NK-92 treated with Interleukin-12 subunit alpha and Interleukin-12 subunit beta, amount 100 ng/mL, for 24 hours (cell line): ENCODE measurements at regions not wholly inside any gene's neighbourhood (a gene's known extent, or its start where the extent isn't known, plus 50 kb on each side); places are given as distances from the start of the nearest gene placed in this dataset.

Experiments
- DNase-seq: peaks from one replicate; lab custom pipeline; 2025; lab: John Stamatoyannopoulos, UW

DNA sequence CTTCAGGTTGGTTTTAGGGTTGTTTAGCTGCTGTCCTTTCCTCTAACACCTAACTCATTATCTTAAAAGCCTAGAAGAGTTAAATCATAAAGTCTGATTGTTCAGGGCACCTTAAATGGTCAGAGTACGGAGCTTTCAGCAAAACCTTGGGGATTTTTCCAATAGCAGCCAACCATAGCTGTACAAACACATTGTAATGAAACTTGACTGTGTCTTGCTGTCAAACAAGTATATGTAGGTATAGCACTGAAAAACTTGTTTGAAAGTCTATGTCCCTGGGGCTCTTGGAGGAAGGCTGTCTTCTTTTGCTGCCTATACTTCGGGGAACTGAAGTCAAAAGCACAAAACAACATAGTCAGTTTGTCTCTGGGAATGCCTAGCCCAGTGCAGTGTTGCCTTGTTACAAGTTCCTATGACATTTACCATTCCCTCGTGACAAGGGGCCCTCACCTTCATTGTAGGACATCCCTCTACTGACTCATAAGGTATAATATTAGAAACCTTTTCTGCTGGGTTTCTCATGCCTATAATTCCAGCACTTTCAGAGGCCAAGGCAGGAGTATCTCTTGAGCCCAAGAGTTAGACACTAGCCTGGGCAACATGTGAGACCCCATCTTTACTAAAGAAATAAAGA lies 474.5 kb upstream of the NBEA start:
- no peak for DNase-seq

DNA sequence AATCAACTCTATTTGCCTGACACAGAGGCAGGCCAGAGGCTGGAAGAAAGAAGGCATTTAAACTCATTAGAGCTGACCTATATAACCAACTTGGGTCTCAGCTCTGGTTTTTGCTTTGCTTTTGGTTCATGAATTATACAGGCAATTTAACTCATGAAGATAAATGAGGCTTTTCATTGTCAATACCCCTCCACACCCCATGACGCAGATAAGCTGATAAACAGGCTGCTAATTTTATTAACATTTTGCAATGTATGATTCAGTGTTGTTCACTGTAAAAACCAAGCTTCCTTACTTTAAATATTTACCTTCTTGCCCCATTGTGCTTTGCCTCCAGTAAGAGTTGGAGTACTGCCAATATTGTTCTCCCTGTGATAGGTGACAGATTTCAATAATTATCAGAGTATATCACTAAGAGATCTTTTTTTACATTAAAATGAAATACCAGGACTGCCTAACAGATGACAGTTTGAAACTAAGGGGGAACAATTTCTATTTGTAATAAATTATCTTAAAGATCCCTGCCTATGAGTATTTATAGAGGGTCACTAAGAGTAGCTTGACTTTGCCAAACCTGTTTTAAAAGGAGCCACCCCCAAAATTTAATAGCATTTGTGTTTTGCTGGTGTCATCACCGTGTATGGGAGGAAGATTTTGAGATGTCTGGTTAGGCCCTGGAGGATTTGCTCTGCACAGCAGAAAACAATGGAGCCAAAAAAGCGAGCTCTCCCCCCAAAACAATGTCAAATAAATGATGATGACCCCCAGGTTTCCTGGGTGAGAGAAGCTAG lies 472.7 kb upstream of the NBEA start:
- no peak for DNase-seq

DNA sequence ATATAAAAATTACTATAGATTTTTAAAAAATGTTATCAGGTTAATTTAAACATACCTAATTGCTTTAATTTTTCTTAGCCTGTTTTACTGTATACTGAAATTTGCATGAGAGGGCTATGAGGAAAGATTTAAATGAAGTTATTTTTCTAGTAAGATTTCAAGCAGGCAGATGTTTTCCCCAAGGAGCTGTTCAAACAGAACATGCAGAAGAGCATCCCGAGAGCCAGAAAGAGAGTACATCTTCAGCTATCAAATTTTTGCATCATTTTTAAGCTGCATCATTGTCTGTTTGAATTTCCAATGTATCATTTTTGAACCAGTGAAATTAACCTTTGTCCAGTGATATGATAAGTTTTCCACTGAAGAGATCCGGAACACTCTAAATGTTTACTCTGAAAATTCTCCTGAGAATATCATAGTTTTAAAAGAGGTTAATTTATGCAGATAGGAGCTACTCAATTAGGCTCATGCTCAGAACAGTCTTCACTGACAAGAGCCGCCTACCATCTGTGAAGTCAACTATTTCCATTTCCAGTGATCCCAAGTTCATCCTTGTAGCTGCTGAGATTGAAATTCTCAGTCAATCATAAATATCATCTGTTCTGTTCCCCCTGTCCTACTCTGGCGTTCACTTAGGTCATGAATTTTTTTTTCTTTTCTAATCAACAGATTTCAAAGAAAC lies 467.7 kb upstream of the NBEA start:
- DNase-seq, result no peak

DNA sequence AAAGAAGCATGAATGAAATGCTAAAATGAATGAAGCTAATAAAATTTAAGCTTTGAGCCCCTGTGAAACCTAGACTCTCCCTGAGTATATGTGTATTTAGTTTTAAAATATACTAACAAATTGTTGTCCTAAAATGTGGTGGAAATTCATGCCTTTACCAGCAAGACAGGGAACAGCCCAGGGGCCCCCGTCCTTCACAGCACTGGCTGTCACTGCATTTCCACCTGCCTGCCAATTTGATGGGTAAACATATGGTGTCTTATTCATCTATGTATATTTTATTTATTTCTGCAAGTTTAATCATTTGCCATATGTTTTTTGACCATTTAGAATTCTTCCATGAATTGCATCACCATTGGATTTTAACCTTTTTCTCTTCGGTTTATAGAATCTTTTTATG lies 463.7 kb upstream of the NBEA start:
- DNase-seq, result no peak

DNA sequence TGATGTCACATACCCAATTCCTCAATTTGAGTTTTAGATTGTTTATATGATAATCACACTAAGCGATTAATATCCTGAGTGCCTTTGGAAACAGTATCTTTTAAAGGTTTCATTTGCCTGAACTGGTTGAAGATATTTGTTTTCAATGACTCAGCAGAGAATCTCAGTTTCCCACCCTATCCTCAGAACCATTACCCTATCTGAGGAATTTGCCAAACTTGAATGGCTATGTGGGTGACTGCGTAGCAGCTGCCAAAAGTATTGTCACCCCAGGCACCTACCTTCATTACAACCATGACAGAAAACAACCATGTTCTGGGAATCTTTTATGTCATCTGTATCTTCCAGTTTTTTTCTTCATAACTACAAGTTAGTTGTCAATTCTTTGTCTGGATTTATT lies 440.1 kb upstream of the NBEA start:
- DNase-seq, result no peak

DNA sequence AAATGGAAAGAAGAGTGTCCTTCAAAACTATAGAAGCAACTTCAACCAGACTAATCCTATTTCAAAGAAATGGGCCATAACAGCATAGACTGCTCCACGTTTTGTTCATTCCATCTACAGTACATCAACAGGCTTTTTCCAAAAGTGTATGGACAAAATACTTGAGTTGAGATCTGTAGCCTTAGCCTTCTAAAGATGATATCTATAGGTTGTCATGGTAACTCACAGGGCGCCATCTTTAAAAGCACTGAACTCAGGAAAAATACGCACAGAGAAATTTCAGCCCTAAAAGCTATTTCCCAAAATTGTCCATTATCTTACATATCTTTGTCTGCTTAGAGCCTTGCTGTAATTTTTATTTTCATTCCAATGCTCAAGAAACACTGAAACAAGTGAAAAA lies 439.4 kb upstream of the NBEA start:
- DNase-seq, result no peak

DNA sequence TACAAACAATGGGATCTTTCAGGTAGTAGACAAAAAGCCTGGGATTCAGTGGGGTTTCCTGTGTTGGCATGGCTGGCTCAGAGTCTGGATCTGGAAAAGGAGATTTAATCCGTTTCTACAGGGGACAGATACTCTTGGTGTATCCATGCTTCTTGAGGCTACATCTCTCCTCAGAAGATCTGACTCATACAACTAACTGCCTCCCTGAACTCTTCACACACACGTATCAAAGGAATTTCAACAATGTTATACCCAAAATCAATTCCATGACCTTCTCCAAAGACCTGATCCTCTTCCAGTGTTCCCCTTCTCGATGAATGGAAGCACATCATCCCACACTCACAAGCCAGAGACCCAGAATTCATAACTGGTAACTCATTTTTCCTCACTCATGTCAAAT lies 435.3 kb upstream of the NBEA start:
- DNase-seq, result no peak

DNA sequence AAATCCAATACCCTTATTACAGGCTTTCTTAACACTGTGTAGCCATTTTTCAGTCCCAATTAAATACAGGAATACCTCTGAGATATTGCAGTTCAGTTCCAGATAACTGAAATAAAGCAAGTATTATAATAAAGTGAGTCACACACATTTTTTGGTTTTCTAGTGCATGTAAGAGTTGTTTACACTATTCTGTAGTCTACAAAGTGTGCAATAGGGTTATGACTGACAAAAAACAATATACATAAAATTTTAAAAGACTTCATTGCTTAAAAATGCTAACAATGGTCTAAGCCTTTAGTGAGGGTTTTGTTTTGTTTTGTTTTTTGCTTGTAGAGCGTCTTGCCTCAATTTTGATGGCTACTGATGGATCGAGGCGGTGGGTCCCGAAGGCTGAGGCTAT lies 434.4 kb upstream of the NBEA start:
- no peak for DNase-seq

DNA sequence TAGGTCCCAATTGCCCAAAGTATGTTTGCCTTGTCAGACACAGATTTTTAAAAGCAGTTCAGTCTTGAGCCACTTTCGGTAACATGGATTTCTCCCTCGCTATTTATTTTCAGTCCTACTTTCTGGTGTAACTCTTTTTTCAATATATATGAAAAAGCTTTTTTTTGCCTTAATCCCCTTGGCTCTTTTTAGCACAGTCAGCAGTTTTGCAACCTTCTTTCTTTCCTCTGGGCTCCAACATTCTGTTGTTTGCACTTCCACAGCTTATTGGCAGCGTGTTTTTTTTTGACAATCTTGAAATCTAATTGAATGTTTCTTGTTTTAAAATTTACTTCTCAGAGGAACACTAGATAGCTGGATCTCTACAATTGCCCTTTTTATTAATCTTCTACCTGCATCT lies 429.3 kb upstream of the NBEA start:
- DNase-seq, result no peak

DNA sequence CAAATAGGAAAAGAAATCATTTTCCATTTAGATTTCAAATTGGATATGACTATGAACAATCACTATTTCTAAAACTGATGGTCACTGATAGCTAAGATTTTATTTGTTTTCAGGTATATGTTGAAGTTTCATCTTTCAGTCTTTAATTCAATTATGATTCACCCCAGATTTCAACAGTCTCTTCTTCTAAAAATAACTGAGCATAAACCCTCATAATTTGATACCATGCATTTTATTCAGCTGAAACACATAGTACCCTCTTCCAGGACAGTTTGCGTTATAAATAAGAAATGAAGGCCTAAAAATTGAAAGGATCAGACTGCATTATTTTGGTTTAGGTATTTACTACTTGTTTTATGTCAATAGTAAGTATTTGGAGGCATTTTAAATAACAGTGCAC lies 428.5 kb upstream of the NBEA start:
- DNase-seq, result no peak

DNA sequence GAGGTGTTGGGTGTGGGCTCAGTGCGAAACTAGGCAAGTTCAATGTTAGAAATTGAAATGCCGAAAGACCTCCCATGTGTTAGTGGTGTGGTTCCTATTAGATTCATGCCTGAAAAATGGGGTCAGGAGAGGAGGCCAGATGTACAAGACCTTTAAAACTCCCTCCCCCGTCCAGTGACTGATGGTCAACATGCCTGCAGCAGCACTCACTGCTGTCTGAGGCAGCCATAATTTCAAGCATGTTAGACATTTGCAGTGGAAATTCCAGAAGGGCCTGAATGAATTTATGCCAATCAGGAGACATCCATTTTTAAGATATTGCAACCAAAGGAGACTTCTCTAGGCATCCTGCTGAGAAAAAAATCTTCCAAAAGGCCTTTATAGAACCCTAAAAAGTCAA lies 426.9 kb upstream of the NBEA start:
- no peak for DNase-seq

DNA sequence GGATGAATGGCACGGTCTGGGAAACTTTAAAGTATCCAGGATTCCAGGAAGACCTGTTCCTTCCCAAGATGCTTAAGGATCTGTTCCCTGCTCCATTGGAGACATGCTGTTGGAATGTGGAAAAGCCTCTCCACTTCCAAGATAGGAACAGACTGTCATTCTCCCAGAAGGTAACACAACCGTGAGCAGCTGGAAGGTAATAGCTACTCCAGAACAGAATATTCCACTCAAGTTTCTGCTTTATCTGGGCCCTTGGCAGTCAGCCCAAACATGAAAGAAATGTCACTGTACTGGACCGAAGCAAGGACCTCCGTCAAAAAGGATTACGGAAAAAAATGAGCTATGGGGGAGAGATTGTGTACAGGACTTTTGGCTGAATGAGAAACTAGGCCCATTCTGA lies 420.9 kb upstream of the NBEA start:
- DNase-seq, result no peak

DNA sequence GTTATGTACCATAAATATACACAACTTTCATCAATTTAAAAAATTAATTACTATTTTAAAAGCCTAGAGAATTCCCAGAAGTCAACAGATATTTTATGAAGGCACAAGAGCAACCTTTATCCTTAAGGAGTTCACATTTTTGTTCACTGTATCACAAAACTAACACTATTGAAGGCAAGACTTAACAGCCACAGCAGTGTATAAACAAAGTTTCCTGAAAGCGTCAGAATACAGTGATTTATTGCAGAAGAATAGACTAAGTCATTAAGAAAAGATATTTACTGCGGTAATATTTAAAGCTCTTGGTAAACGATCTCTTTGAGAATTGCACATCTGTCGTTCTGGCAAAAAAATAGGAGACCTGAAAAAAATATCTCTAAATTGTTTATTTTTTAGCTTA lies 419.3 kb upstream of the NBEA start:
- DNase-seq, result no peak

DNA sequence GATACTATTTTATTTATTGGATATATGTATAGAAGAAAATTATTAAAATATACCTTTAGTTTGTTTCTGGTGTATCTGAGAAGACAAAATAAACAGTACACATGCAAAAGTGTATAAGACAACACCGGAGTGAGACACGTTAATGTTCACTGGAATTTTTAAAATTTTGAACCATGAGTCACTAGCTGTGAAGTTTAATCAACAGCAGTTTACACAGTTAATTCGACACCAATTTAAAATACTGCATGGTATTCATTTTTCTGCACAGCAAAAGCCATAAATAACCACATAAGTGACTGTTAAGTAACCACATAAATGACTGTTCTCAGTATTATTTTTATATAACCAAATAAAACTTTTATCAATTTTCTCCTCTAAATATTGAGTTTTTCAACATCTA lies 418.7 kb upstream of the NBEA start:
- DNase-seq, result no peak

DNA sequence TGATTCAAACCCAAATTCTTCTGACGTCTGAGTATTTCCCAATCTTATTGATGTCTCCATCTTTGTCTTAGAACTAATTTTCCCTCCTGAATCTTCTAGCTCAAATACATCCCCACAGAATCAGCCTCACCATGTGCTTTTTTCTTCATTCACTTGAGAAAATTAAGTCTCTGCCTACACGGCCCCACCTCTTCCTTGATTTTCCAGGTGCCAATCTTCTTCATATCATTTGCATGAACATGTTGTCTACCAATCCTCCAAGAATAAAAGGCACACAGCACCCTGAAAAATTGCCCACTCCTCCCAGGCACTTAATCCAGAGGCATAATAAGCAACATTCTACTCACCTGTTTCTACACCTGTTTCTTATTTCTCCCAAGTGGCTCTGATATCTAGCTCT lies 408.1 kb upstream of the NBEA start:
- DNase-seq, result no peak

DNA sequence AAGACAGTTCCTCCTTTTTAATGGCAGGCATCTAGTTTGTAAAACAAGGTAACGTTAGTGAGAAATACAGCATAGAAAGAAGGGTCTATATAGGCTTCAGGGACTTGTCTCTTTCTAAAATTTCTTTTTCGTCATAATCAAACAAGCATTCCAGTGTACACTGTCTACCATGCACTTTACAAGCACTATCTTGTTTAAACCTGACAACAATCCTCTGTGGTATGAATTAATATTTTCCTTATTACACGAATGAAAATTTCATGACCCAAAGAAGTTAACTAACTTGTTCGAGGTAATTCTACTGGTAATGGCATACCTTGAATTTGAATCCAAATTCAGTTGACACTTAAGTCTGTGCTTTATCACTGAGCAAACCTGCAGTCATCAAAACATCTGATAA lies 399.7 kb upstream of the NBEA start:
- DNase-seq, result no peak

DNA sequence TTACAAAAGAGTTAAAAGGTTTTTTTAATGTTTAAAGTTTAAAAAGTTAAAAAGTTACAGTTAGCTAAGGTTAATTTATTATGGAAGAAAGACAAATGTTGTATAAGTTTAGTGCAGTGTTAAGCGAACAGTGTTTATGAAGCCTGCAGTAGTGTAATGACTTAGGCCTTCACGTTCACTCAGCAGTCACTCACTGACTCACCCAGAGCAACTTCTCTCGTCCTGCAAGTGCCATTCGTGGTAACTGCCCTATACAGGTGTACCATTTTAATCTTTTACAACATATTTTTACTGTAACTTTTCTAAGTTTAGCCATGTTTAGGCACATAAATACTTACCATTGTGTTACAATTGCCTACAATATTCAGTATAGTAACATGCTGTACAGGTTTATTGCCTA lies 398.2 kb upstream of the NBEA start:
- DNase-seq, result no peak

DNA sequence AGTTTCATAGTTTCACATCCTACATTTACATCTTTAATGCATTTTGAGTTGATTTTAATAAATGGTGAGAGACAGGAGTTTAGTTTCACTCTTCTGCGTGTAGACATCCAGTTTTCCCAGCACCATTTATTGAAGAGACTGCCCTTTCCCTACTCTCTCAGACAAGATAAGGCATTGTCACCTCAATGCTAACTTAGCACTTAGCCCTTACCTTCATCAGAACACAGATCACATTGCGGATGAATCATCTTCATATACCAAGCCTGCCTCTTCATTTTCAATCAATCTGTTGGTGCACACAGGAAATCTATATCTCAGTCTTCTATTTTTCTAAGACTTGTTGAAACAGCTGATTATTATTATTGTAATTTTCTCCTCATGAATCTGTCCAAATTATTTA lies 396.6 kb upstream of the NBEA start:
- no peak for DNase-seq

DNA sequence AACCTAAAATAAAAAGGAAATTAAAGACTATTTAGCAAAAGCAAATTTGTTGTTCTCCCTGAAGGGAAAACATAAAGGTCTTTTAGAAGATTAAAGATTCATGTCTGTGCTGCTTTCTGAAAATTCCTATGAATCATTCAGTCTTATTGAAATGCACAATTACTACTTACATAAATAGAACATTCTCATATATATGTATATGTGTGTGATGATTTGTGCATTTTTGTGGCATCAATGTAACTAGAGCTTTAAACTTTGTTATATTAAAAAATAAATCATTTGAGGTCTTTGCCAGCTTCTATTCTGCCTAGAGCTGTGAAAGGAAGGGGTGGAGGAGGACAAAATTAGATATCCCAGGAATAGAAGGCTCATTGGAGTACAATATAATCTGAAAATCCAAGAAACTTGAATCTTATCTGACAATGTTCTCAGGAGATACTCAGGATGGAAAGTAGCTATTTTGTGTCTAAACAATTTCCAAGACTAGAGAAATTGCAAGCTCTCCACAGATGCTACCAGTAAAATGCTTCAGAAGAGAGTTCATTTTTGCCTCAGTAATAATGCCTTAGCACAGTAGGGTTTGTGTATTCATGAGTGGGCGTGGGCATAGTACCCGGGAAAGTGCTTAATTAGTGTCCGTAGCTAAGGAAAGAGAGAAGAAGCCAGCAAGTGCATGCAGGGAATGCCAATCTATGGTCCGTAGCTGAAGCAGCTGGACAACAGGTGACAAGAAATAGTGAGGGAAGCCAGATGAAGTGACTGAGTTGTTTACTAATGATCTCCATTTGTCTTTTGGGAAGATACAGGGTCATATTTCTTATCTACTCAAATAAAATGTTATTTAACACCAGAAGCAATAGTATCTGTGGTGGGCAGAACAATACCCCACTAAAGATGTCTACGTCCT lies 395.5 kb upstream of the NBEA start:
- no peak for DNase-seq

DNA sequence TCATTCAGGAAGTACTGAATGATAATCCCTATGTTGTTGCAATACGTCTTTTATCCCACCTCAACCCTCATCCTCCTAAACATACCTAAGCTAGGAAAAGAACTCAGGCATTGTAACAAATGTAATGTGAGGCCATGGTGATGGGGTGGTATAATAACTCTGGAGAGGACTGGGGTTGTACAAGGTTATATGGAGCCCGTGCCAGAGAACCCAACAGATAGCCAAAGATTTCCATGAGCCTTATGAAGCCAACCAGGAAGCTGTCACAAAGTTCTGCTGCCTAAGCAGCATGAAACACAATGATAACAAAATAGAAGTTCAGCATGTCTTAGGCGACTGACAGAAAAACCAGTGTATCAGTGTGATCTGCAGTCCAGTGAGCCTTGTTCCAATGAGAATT lies 394.1 kb upstream of the NBEA start:
- DNase-seq, result no peak

DNA sequence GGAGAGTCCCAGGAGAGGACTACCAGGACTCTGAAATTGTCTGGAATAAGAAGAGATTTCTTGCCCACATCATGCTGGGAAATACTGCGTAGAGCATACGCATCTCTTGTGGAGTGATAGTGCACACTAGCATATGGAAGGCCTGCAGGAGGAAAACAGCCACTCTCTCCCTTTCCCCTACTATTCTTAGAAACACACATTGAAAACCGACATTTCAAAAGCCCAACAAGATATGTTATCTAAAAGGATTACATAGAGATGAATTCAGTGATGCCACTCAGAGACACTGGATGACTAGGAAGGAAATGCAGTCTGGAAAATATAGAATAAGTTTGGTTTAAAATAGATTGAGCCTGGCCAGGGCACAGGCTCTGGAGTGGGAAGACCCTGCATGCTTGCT lies 388.7 kb upstream of the NBEA start:
- no peak for DNase-seq

DNA sequence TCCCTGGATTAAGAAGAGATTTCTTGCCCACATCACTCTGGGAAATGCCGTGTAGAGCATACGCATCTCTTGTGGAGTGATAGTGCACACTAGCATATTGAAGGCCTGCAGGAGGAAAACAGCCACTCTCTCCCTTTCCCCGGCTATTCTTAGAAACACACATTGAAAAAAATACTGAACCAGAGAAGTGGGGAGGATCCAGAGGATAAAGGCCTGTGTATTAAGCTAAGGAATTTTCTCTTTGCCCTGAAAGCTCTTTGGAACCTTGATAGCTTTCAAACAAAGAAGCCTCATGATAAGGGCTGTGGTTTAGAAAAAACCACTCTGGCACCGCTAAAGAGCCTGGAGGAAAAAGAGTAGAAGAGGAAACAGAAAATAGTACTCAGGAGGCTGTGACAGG lies 386.1 kb upstream of the NBEA start:
- no peak for DNase-seq

DNA sequence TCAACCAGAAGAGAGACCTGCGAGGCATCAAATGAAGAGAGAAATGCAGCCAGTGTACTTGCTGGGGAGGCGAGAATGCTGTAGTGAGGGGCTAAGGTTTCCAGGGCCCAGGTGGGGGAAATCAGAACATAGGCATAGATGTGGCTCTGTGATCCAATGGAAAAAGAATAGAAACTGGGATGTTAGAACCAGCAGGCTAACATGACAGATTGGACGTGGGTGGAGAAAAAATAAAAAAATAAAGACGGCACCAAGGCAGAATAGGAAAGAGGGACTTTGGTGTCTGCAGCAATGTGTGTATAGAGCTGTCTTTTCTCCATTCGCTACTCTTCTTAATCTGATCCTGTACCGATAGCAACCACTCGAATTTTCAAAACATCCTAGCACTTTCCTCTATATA lies 381.0 kb upstream of the NBEA start:
- no peak for DNase-seq
